DMS153 treated with DMSO at 0.1 percent for 48 hours (cell line): ENCODE measurements at regions not wholly inside any gene's neighbourhood (a gene's known extent, or its start where the extent isn't known, plus 50 kb on each side); places are given as distances from the start of the nearest gene placed in this dataset.

Experiments used
- DNase-seq: peaks from one replicate; lab custom pipeline; 2025; ENCODE audit not compliant: unreplicated experiment; lab: John Stamatoyannopoulos, UW

- no peak for DNase-seq
Observed at GRCh38 chr2:240355001-240355891, 80.2 kb upstream of the GPC1 start.

DNA sequence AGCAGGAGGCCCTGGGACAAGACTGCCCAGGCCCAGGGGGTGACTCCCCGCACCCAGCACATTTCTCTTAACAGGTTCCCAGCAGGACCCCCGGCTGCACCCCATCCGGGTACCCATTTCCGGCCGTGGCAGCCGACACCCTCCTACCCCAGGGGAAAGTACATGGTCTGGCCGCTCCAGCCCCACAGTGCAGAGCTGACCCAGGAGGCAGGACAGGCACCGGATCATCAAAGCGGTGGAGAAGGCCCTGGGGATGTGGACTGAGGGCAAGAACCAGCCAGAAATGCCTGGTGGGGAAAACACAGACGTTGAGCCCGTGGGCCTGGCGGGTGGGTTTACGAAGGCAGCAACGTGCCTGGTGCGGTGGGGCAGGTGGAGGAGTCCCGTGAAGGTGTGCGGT is 79.5 kb upstream of the GPC1 start:
- DNase-seq = no peak

DNA sequence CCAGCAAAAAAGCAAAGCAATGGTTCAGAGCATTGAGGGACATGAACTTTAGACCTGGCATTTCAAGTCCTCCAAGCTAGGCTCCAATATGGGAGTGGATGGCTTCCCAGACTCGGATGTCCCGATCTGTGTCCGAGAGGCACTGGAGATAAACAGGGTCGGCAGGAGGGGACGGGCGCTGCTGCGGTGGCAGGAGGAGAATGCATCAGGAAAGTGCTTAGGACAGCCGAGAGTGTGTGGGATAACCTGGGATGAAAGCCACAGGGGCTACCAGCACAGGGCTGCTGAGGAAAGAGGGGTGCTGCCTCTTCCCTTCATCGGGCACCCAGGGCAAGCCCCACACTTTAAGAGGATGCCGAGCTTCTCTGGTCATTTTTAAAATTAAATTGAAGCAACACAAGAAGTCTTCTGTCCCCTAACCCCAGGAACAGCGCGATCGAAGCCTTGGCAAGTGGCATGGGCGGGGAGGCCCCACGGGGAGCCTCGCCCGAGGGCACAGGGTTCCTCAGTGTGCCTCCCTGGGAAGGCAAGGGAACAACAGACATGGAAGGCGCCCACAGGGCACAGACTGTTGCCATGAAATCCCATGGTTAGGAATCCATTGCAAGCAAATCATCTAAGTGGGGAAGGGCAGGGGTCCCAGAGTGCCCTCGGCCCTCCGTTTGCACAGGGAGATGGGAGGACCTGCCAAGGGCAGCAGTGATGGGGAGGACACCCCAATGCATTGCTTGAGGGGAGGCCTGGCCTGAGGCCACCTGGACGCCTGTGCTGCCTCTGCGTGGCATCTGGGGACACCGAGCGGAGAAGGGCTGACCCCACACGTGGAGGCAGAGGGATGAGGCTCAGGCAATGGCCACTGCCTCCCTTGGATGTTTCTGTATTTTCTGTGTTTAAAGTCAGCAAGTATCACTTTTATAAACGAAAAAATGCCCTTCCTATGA is 78.5 kb upstream of the GPC1 start:
- DNase-seq = no peak

DNA sequence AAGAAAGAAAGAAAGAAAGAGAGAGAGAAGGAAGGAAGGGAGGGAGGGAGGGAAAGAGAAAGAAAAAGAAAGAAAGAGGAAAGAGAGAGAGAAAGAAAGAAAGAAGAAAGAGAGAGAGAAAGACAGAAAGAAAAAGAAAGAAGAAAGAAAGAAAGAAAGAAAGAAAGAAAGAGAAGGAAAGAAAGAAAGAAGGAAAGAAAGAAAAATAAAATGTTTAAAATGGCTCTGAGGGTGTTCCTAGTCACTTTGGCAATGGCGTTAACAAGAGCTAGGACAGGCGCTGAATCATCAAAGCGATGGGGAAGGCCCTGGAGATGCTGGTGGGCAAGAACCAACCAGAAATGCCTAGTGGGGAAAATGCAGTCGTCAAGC is 77.8 kb upstream of the GPC1 start:
- DNase-seq = no peak

DNA sequence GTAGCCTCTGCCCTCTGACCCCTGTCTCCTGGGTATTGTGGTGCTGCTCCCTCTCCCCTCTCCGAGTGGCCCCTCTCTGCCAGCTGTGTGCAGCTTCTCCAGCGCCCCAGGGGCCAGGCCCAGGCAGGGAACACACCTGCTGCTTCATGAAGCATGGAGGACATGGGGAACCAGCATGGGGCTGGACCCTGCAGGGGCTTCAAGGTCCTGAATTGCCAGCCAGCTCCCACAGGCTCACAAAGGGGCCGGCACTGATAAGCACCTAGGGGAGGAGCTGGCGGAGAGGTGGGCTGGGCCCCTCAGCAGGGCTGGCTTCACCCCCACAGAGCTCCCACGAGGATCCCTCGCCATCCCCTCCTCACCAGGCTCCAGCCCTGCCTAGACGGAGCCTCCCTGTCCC is 77.4 kb upstream of the GPC1 start:
- no peak for DNase-seq

DNA sequence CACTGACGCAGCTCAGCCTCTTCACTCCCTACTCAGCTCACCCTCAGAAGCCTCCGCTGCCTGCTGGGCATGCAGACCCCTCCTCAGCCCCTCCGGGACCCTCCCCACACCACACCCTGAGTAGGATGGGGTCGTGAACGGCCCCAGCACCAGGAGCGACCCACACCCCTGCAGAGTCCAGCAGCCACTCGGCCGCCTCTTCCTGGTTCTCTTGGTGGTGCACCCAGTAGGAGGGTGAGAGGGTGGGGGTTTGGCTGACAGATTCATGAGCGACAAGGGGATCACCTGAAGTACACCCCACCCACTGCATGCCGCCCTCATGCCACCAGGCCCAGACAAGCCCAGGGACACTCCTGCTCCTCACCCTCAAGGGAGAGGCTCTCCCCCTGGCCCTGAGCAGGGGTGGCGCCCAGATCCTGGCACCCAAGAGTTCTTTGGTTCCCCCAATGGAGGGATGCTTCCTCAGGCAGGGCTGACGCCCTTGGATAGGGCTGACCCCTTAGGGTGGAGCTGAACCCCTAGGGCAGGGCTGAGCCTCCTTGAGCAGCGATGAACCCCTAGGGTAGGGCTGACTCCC is 76.6 kb upstream of the GPC1 start:
- DNase-seq = no peak

DNA sequence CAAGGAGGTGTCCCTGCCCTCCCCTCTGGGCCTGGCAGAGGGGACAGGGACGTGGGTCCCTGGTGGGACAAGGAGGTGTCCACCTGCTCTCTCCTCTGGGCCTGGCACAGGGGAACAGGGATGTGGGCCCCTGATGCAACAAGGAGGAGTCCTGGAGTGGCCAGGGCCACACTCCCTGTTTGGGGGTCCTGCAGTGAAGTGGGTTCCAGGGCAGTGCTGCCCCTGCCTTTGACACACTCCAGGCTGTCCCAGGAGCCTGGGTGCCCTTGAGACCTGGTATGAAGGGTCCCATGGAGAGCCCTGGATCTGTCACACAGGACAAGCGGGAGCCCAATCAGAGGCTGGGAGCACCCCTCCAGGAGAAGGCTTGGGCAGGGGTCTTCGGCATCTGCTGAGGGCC is 75.8 kb upstream of the GPC1 start:
- DNase-seq = no peak

DNA sequence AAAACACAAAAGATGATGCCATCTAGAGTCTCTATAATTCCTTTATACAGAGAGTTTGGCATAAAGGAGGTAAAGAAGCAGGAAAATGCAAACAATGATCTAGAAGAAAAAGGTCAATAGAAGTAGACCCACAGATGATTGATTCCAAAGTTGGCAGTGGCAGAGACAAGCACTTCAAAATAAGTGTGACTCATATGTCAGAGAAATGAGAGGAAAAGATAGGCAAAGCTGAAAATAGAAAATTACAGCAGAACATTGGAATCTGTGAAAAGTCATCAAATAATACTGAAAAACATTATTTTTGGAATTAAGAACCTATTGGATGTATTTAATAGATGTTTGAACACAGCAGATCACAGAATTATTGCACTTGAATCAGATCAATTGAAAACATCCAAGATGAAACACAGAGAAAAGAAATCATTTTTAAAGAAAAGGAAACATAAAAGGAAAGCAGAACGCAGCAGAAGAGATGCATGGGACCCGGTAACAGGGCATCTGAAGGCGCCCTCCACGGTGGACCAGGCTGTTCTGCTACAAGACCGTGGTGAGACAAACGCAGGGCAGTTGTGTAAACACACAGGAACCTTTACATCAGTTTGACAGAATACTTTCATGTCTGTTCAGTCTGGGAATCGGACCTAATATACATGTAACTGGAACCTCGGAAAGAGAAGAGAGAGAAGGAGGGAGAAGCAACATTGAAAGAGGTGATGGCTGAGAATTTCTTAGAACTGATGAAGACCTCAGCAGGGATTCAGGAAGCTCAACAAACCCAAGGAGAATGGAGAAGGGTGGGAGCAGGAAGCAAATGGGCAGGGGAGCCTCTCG is 74.6 kb upstream of the GPC1 start:
- DNase-seq = no peak

GRCh38 chr2:240362216-240362755 is 73.2 kb upstream of the GPC1 start:
- no peak for DNase-seq

- no peak for DNase-seq
Observed at GRCh38 chr2:240362826-240363745, 72.4 kb upstream of the GPC1 start.

- no peak for DNase-seq
Observed at GRCh38 chr2:240363746-240364581, 71.5 kb upstream of the GPC1 start.

DNA sequence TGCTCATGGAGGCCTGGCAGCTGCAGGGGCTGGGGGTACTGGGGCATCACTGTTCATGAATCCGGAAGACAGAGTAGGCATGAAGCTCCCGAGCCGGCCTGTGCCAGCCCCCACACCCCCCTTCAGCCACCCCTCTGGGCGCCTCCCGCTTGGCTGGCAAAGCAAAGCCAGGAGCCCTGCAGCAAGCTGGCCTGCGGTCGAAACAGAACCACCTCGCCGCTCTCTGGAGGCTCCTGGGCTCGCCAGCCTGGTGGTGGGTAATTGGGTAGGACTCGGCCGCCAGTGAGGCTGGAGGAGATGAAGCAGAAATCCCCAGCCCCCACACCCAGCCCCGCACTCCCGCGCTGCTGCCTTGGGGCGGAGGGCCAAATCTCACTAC is 70.9 kb upstream of the GPC1 start:
- DNase-seq = no peak

DNA sequence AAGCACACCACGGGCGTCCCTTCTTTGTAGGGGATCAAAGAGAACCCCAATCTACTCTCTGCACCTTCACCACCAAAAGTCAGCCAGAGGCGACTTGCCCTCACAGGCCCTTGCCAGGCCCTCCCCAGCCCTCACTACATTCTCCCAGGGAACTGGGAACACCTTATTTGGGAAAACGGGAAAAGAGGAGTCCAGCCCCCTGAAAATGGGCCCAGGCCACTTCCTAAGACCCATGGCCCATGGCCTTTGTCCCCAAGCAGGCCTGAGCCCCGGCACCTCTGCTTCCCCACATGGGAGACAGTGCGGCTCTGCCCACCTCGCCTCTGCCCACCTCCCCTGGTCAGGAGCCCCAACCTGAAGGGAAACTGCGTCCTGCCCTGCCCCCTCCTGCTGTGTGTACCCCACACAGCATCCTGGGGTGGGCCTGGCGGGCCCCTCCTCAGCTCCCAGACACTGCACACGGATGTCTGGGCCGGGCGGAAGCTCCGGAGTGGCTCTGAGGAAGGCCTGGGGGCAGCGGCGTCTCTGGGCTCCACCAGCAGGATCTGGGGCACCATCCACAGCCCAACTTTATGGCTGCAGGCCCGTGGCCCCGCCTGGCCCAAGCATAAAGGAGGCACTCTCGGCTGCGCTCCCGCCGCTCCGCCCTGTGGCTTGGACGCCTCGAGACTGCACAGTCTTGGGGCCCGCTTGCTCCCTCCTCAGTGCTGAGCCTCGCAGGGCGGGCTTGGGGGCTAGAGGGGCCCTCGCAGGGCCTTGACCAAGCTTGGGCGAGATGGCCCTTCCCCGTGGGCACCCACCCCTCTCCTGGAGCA is 70.3 kb upstream of the GPC1 start:
- DNase-seq = no peak

DNA sequence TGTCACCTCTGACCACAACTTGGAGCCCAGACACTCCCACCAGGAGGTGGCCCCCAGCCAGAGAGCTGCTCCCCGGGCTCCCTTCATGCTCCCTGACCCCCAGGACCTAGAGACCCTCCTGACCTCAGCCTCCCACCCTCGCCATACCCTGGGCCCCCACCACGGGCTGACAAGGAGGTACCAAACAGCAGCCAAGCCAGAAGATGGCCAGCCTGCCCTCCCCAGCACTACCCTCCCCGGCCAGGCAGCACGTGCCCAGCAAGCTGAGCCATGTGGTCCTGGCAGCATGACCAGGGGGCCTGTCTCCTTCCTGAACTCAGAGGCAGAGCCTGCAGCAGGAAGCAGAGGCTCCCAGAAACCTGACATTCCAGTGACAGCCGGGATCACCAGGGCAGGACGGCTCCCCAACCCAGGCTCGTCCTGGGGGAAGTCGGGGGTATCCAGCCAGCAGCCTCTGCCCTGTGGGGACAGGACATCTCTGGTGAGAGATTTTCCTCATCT is 69.4 kb upstream of the GPC1 start:
- no peak for DNase-seq

- no peak for DNase-seq
Observed at GRCh38 chr2:240366901-240367300, 68.6 kb upstream of the GPC1 start.

- DNase-seq = no peak
Observed at GRCh38 chr2:240367721-240368120, 67.7 kb upstream of the GPC1 start.

DNA sequence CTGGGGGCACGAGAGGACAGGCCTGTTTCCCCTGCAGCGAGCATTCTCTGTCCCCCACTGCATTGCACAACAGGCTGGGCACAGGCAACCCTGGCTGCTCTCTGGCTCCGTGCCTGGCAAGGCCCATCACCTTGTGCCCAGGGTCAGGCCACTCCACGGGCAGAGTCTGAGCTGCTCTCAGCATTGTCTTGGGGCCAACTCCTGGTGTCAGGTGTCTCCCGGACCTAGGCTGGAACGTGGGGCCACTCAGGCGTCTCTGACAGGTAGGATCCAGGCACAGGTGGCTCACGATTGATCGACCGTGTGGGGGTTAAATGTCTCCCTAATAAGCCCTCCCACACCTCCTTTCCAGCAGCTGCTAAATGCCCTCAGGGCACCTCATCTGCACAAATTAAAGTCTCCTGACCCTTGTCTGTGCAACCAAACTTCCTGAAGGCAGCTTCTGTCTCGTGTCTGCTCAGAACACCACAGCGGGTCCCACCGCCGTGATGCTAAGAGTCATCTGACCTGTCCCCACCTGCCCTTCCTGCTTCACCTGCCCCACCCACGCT is 66.6 kb upstream of the GPC1 start:
- DNase-seq = no peak
